ENCODE measurements at regions not wholly inside any gene's neighbourhood (a gene's known extent, or its start where the extent isn't known, plus 50 kb on each side); places are given as distances from the start of the nearest gene placed in this dataset.

GRCh38 chr15:60119101-60119500 lies 115.0 kb downstream of the FOXB1 start:
- Histone ChIP-seq H3K27ac (ENCODE audit: low read depth, low read length) (no peak overlapping the region), H3K27me3 (ENCODE audit: insufficient read depth, low read length) (peaks cover 18% of the 10 kb centered on the region; the same call in 1 of the 2 replicates), H3K4me1 (ENCODE audit: control insufficient read depth, insufficient read depth, low read length, unreplicated experiment) (peaks cover 8% of the 10 kb centered on the region), H3K4me3 (ENCODE audit: low read depth, low read length) (no peak overlapping the region), H3K36me3 (ENCODE audit: insufficient read depth, low read length) (no peaks in the 10 kb centered on the region), H2AFZ (ENCODE audit: low read length, unreplicated experiment) (no peak overlapping the region), H3K79me2 (ENCODE audit: control insufficient read depth, insufficient read depth, low read length, unreplicated experiment) (no peaks in the 10 kb centered on the region)

GRCh38 chr15:60120100-60120499 lies 116.0 kb downstream of the FOXB1 start:
- Histone ChIP-seq H2AFZ (ENCODE audit: low read length, unreplicated experiment) (no peak overlapping the region), H3K79me2 (ENCODE audit: control insufficient read depth, insufficient read depth, low read length, unreplicated experiment) (no peaks in the 10 kb centered on the region), H3K27ac (ENCODE audit: low read depth, low read length) (no peak overlapping the region), H3K4me1 (ENCODE audit: control insufficient read depth, insufficient read depth, low read length, unreplicated experiment) (peaks cover 8% of the 10 kb centered on the region), H3K4me3 (ENCODE audit: low read depth, low read length) (no peak overlapping the region), H3K36me3 (ENCODE audit: insufficient read depth, low read length) (no peaks in the 10 kb centered on the region), H3K27me3 (ENCODE audit: insufficient read depth, low read length) (peaks cover 18% of the 10 kb centered on the region; the same call in 1 of the 2 replicates)

GRCh38 chr15:60121845-60122244 lies 117.7 kb downstream of the FOXB1 start:
- H3K27me3 ChIP-seq (ENCODE audit: insufficient read depth, low read length), result peaks cover 18% of the 10 kb centered on the region; the same call in 1 of the 2 replicates
- H3K79me2 ChIP-seq (ENCODE audit: control insufficient read depth, insufficient read depth, low read length, unreplicated experiment), result no peaks in the 10 kb centered on the region
- no peak overlapping the region for H3K27ac ChIP-seq (ENCODE audit: low read depth, low read length)
- H2AFZ ChIP-seq (ENCODE audit: low read length, unreplicated experiment), result no peak overlapping the region
- H3K4me3 ChIP-seq (ENCODE audit: low read depth, low read length), result no peak overlapping the region
- H3K4me1 ChIP-seq (ENCODE audit: control insufficient read depth, insufficient read depth, low read length, unreplicated experiment), result no peaks in the 10 kb centered on the region
- H3K36me3 ChIP-seq (ENCODE audit: insufficient read depth, low read length), result no peaks in the 10 kb centered on the region

GRCh38 chr15:60122691-60123090 lies 118.6 kb downstream of the FOXB1 start:
- peaks cover 15% of the 10 kb centered on the region; the same call in 1 of the 2 replicates for H3K27me3 ChIP-seq (ENCODE audit: insufficient read depth, low read length)
- no peaks in the 10 kb centered on the region for H3K36me3 ChIP-seq (ENCODE audit: insufficient read depth, low read length)

GRCh38 chr15:60124460-60125070 lies 120.5 kb downstream of the FOXB1 start:
- Histone ChIP-seq H3K27me3 (ENCODE audit: insufficient read depth, low read length) (0 out of 2 replicates have a peak, but pooled peaks cover 5% of the 10 kb centered on the region), H3K27ac (ENCODE audit: low read depth, low read length) (no peak overlapping the region), H2AFZ (ENCODE audit: low read length, unreplicated experiment) (no peak overlapping the region), H3K79me2 (ENCODE audit: control insufficient read depth, insufficient read depth, low read length, unreplicated experiment) (no peaks in the 10 kb centered on the region), H3K4me3 (ENCODE audit: low read depth, low read length) (no peak overlapping the region), H3K36me3 (ENCODE audit: insufficient read depth, low read length) (no peaks in the 10 kb centered on the region), H3K4me1 (ENCODE audit: control insufficient read depth, insufficient read depth, low read length, unreplicated experiment) (peaks cover 11% of the 10 kb centered on the region)

More at GRCh38 chr15:60122691-60123090, 118.6 kb downstream of the FOXB1 start:
- Histone ChIP-seq H3K4me3 (ENCODE audit: low read depth, low read length) (no peak overlapping the region), H3K4me1 (ENCODE audit: control insufficient read depth, insufficient read depth, low read length, unreplicated experiment) (peaks cover 3% of the 10 kb centered on the region), H3K79me2 (ENCODE audit: control insufficient read depth, insufficient read depth, low read length, unreplicated experiment) (no peaks in the 10 kb centered on the region), H3K27ac (ENCODE audit: low read depth, low read length) (no peak overlapping the region), H2AFZ (ENCODE audit: low read length, unreplicated experiment) (no peak overlapping the region)

- Histone ChIP-seq H3K4me1 (ENCODE audit: control insufficient read depth, insufficient read depth, low read length, unreplicated experiment) (peaks cover 11% of the 10 kb centered on the region), H3K36me3 (ENCODE audit: insufficient read depth, low read length) (no peaks in the 10 kb centered on the region), H2AFZ (ENCODE audit: low read length, unreplicated experiment) (no peak overlapping the region), H3K27ac (ENCODE audit: low read depth, low read length) (no peak overlapping the region), H3K27me3 (ENCODE audit: insufficient read depth, low read length) (no peaks in the 10 kb centered on the region), H3K4me3 (ENCODE audit: low read depth, low read length) (no peak overlapping the region), H3K79me2 (ENCODE audit: control insufficient read depth, insufficient read depth, low read length, unreplicated experiment) (no peaks in the 10 kb centered on the region)
Measured at GRCh38 chr15:60125334-60125733, 121.2 kb downstream of the FOXB1 start.

GRCh38 chr15:60126200-60126599 lies 122.1 kb downstream of the FOXB1 start:
- H3K36me3 ChIP-seq (ENCODE audit: insufficient read depth, low read length), result no peaks in the 10 kb centered on the region
- H3K4me3 ChIP-seq (ENCODE audit: low read depth, low read length), result no peak overlapping the region
- no peak overlapping the region for H3K27ac ChIP-seq (ENCODE audit: low read depth, low read length)
- no peaks in the 10 kb centered on the region for H3K79me2 ChIP-seq (ENCODE audit: control insufficient read depth, insufficient read depth, low read length, unreplicated experiment)
- H3K4me1 ChIP-seq (ENCODE audit: control insufficient read depth, insufficient read depth, low read length, unreplicated experiment), result peaks cover 11% of the 10 kb centered on the region
- H2AFZ ChIP-seq (ENCODE audit: low read length, unreplicated experiment), result no peak overlapping the region
- H3K27me3 ChIP-seq (ENCODE audit: insufficient read depth, low read length), result no peaks in the 10 kb centered on the region

GRCh38 chr15:60126661-60127060 lies 122.5 kb downstream of the FOXB1 start:
- Histone ChIP-seq H2AFZ (ENCODE audit: low read length, unreplicated experiment) (no peak overlapping the region), H3K27ac (ENCODE audit: low read depth, low read length) (no peak overlapping the region), H3K36me3 (ENCODE audit: insufficient read depth, low read length) (no peaks in the 10 kb centered on the region), H3K4me1 (ENCODE audit: control insufficient read depth, insufficient read depth, low read length, unreplicated experiment) (peaks cover 11% of the 10 kb centered on the region), H3K79me2 (ENCODE audit: control insufficient read depth, insufficient read depth, low read length, unreplicated experiment) (no peaks in the 10 kb centered on the region), H3K4me3 (ENCODE audit: low read depth, low read length) (no peak overlapping the region), H3K27me3 (ENCODE audit: insufficient read depth, low read length) (no peaks in the 10 kb centered on the region)

- Histone ChIP-seq H3K79me2 (ENCODE audit: control insufficient read depth, insufficient read depth, low read length, unreplicated experiment) (no peaks in the 10 kb centered on the region), H3K36me3 (ENCODE audit: insufficient read depth, low read length) (no peaks in the 10 kb centered on the region), H3K4me3 (ENCODE audit: low read depth, low read length) (peak overlapping the region; percentile 77), H3K27ac (ENCODE audit: low read depth, low read length) (peak overlapping the region; percentile 60), H3K4me1 (ENCODE audit: control insufficient read depth, insufficient read depth, low read length, unreplicated experiment) (peaks cover 11% of the 10 kb centered on the region), H3K27me3 (ENCODE audit: insufficient read depth, low read length) (peaks cover 4% of the 10 kb centered on the region; the same call in 1 of the 2 replicates), H2AFZ (ENCODE audit: low read length, unreplicated experiment) (peak overlapping the region; percentile 70)
Measured at GRCh38 chr15:60128000-60128376, 123.9 kb downstream of the FOXB1 start.

- Histone ChIP-seq H3K4me3 (ENCODE audit: low read depth, low read length) (peak overlapping the region; percentile 77), H2AFZ (ENCODE audit: low read length, unreplicated experiment) (no peak overlapping the region), H3K79me2 (ENCODE audit: control insufficient read depth, insufficient read depth, low read length, unreplicated experiment) (no peaks in the 10 kb centered on the region), H3K4me1 (ENCODE audit: control insufficient read depth, insufficient read depth, low read length, unreplicated experiment) (peaks cover 11% of the 10 kb centered on the region), H3K27ac (ENCODE audit: low read depth, low read length) (no peak overlapping the region), H3K27me3 (ENCODE audit: insufficient read depth, low read length) (peaks cover 10% of the 10 kb centered on the region), H3K36me3 (ENCODE audit: insufficient read depth, low read length) (no peaks in the 10 kb centered on the region)
Measured at GRCh38 chr15:60128710-60129109, 124.6 kb downstream of the FOXB1 start.

GRCh38 chr15:60130398-60130797 lies 126.3 kb downstream of the FOXB1 start:
- no peak overlapping the region for H2AFZ ChIP-seq (ENCODE audit: low read length, unreplicated experiment)
- H3K36me3 ChIP-seq (ENCODE audit: insufficient read depth, low read length), result no peaks in the 10 kb centered on the region
- H3K27me3 ChIP-seq (ENCODE audit: insufficient read depth, low read length), result peaks cover 19% of the 10 kb centered on the region
- H3K79me2 ChIP-seq (ENCODE audit: control insufficient read depth, insufficient read depth, low read length, unreplicated experiment), result no peaks in the 10 kb centered on the region
- H3K4me3 ChIP-seq (ENCODE audit: low read depth, low read length), result no peak overlapping the region
- H3K4me1 ChIP-seq (ENCODE audit: control insufficient read depth, insufficient read depth, low read length, unreplicated experiment), result peaks cover 11% of the 10 kb centered on the region
- H3K27ac ChIP-seq (ENCODE audit: low read depth, low read length), result no peak overlapping the region
